Activated CD4-positive, alpha-beta T cell treated with anti-CD3 and anti-CD28 coated beads, Interleukin-2, amount 10 ng/mL, durations not matched to agents 7 days and 5 days (primary cell): ENCODE measurements at regions not wholly inside any gene's neighbourhood (a gene's known extent, or its start where the extent isn't known, plus 50 kb on each side); places are given as distances from the start of the nearest gene placed in this dataset.

Source experiments
- CTCF ChIA-PET: fragments of 350-600 bp; sonication (Branson Sonifier 250); formaldehyde crosslinking; loops from one replicate; lab custom pipeline; 2021; ENCODE audit warnings: antibody characterized with exemption; lab: Charles Lee
- POLR2A ChIA-PET: fragments of 350-600 bp; sonication (Branson Sonifier 250); formaldehyde crosslinking; loops from one replicate; lab custom pipeline; 2021; ENCODE audit warnings: antibody characterized with exemption; lab: Charles Lee
- DNase-seq: peaks from one replicate; pipeline ENCODE4 v3.0.0-alpha.2; 2020
- H3K27ac Mint-ChIP-seq: one replicate; pipeline ENCODE4 v1.8.0; 2021; ENCODE audit warnings: mild to moderate bottlenecking, moderate library complexity, mixed read lengths
- H3K27me3 Mint-ChIP-seq: one replicate; pipeline ENCODE4 v1.8.0; 2021; ENCODE audit warnings: mixed read lengths
- H3K36me3 Mint-ChIP-seq: one replicate; pipeline ENCODE4 v1.8.0; 2021; ENCODE audit warnings: low read depth, mixed read lengths
- H3K4me1 Mint-ChIP-seq: one replicate; pipeline ENCODE4 v1.8.0; 2021; ENCODE audit warnings: mixed read lengths
- H3K4me3 Mint-ChIP-seq: one replicate; pipeline ENCODE4 v1.8.0; 2021; ENCODE audit warnings: mild to moderate bottlenecking, moderate library complexity, mixed read lengths
- H3K9me3 Mint-ChIP-seq: one replicate; pipeline ENCODE4 v1.8.0; 2021; ENCODE audit warnings: mixed read lengths

DNA sequence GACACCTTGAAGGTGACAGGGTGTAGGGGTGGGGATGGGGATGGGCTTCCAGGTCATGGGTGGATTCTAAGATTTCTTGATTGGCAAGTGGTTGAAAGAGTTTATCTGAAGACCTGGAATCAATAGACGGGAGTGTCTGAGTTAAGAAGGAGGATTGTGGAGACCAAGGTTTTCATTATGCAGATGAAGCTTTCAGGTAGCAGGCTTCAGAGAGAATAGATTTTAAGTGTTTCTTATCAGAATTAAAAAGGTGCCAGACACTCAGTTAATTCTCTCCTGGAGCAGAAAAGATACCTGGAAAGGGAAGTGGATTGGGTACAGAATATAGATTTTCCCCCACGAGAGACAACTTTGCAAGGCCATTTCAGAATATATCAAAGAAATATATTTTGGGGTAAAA is 211.7 kb upstream of the PRICKLE1 start:
- Mint-ChIP-seq H3K27me3 (no peaks in the 10 kb centered on the region), H3K36me3 (no peaks in the 10 kb centered on the region), H3K9me3 (no peaks in the 10 kb centered on the region), H3K27ac (no peak overlapping the region), H3K4me3 (no peak overlapping the region), H3K4me1 (no peaks in the 10 kb centered on the region)
- POLR2A ChIA-PET: no interaction called here
- CTCF ChIA-PET: no interaction called here
- DNase-seq: no peak

- Mint-ChIP-seq H3K36me3 (no peaks in the 10 kb centered on the region), H3K4me1 (no peaks in the 10 kb centered on the region), H3K9me3 (no peaks in the 10 kb centered on the region), H3K4me3 (no peak overlapping the region), H3K27me3 (no peaks in the 10 kb centered on the region), H3K27ac (no peak overlapping the region)
- DNase-seq: no peak
- CTCF ChIA-PET: no interaction called here
- POLR2A ChIA-PET: no interaction called here
Observed at GRCh38 chr12:42799966-42800365, 210.4 kb upstream of the PRICKLE1 start.

- H3K9me3 Mint-ChIP-seq: no peaks in the 10 kb centered on the region
- H3K27me3 Mint-ChIP-seq: no peaks in the 10 kb centered on the region
- ChIA-PET POLR2A (no interaction called here), CTCF (no interaction called here)
- no peak for DNase-seq
- no peaks in the 10 kb centered on the region for H3K4me1 Mint-ChIP-seq
- H3K4me3 Mint-ChIP-seq: no peak overlapping the region
- H3K36me3 Mint-ChIP-seq: no peaks in the 10 kb centered on the region
- H3K27ac Mint-ChIP-seq: no peak overlapping the region
Observed at GRCh38 chr12:42798811-42799438, 209.4 kb upstream of the PRICKLE1 start.

DNA sequence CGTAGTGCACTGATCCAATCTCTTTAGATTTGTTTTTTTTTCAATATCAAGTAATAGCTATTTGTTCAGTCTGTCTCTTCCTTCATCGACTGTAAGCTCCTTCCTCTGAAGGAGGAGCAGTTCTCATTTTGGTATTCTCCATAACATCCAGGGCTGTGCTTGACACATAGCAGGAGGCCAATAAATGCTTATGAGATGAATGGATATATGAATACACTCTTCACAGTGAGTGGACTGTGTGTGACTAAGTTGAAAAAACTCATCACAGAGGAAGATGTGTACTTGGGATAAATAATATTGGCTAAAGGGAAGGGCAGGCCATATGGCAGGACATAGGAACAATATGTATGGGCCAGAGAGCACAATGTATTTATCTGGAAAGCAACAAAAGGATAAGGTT is 205.3 kb upstream of the PRICKLE1 start:
- H3K4me3 Mint-ChIP-seq: no peak overlapping the region
- no peaks in the 10 kb centered on the region for H3K9me3 Mint-ChIP-seq
- no peak for DNase-seq
- ChIA-PET POLR2A (no interaction called here), CTCF (no interaction called here)
- no peaks in the 10 kb centered on the region for H3K4me1 Mint-ChIP-seq
- H3K36me3 Mint-ChIP-seq: no peaks in the 10 kb centered on the region
- H3K27me3 Mint-ChIP-seq: no peaks in the 10 kb centered on the region
- no peak overlapping the region for H3K27ac Mint-ChIP-seq

DNA sequence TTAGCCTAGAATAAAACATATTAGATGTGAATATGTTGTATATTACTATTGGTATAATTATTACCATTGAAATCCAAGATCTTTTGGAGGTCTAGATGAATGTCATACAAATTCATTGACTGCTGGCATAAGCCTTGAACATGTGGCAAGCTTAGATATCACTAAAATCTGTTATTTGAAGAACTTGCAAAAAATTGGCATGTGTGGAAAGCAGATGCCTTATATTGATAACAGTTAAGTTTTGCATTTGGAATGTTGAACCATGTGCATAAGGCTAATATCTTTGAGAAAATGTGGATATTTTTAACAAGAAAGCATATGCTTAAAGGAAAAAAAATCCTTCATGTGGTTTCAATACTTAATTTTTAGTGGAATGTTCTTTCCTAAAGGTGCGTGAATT is 203.6 kb upstream of the PRICKLE1 start:
- ChIA-PET POLR2A (no interaction called here), CTCF (no interaction called here)
- no peak overlapping the region for H3K27ac Mint-ChIP-seq
- H3K36me3 Mint-ChIP-seq: no peaks in the 10 kb centered on the region
- no peaks in the 10 kb centered on the region for H3K9me3 Mint-ChIP-seq
- H3K27me3 Mint-ChIP-seq: no peaks in the 10 kb centered on the region
- DNase-seq: no peak
- H3K4me1 Mint-ChIP-seq: no peaks in the 10 kb centered on the region
- no peak overlapping the region for H3K4me3 Mint-ChIP-seq

- no peaks in the 10 kb centered on the region for H3K9me3 Mint-ChIP-seq
- no peak overlapping the region for H3K4me3 Mint-ChIP-seq
- no peaks in the 10 kb centered on the region for H3K4me1 Mint-ChIP-seq
- ChIA-PET CTCF (no interaction called here), POLR2A (no interaction called here)
- no peaks in the 10 kb centered on the region for H3K36me3 Mint-ChIP-seq
- no peaks in the 10 kb centered on the region for H3K27me3 Mint-ChIP-seq
- H3K27ac Mint-ChIP-seq: no peak overlapping the region
- no peak for DNase-seq
Observed at GRCh38 chr12:42792265-42792664, 202.7 kb upstream of the PRICKLE1 start.

GRCh38 chr12:42791399-42791798 is 201.9 kb upstream of the PRICKLE1 start:
- POLR2A ChIA-PET: no interaction called here
- H3K4me3 Mint-ChIP-seq: no peak overlapping the region
- CTCF ChIA-PET: no interaction called here

GRCh38 chr12:42790761-42791151 is 201.2 kb upstream of the PRICKLE1 start:
- ChIA-PET POLR2A (no interaction called here), CTCF (no interaction called here)
- no peaks in the 10 kb centered on the region for H3K36me3 Mint-ChIP-seq
- no peak for DNase-seq
- no peaks in the 10 kb centered on the region for H3K9me3 Mint-ChIP-seq
- no peak overlapping the region for H3K27ac Mint-ChIP-seq
- H3K4me1 Mint-ChIP-seq: no peaks in the 10 kb centered on the region
- no peaks in the 10 kb centered on the region for H3K27me3 Mint-ChIP-seq
- no peak overlapping the region for H3K4me3 Mint-ChIP-seq

More at GRCh38 chr12:42791399-42791798, 201.9 kb upstream of the PRICKLE1 start:
- no peaks in the 10 kb centered on the region for H3K27me3 Mint-ChIP-seq
- H3K27ac Mint-ChIP-seq: no peak overlapping the region
- no peaks in the 10 kb centered on the region for H3K4me1 Mint-ChIP-seq
- H3K9me3 Mint-ChIP-seq: no peaks in the 10 kb centered on the region
- no peaks in the 10 kb centered on the region for H3K36me3 Mint-ChIP-seq
- DNase-seq: no peak

DNA sequence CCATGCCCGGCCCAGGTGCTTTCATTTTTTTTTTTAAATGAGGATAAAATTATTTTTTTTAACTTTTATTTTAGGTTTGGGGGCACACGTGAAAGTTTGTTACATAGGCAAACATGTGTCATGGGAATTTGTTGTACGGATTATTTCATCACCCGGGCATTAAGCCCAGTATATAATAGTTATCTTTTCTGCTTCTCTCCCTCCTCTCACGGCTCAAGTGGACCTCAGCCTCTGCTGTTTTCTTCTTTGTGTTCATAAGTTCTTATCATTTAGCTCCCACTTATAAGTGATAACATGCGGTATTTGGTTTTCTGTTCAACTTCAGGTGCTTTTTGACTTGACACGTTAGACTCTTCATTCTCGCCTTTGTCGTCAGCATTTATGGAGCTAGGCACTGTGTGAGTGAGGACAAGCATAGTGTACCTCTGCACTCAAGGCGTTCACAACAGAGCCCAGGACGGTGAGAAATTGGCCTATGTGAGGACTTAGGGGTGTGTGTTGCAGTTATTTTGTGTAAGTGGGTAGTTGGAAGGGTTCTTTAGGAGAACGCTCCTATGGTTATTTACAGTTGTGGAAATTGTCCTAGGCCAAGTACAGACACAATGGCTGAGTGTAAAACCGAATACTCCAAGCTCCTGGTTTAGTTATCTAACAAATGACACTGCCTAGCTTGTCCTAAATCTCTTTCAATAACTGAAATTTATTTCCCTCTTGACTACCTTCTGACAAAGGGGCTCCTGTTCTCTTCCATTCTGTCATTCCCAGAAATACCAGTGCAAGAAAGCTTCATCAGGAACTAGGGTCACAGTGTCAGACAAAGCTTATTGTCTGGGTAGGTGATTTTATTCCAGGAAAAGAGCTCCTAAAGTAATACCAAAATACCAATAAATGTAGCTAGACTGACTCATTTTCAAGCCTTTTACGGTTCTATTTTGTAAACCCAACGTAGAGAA is 200.5 kb upstream of the PRICKLE1 start:
- H3K36me3 Mint-ChIP-seq: no peaks in the 10 kb centered on the region
- H3K4me1 Mint-ChIP-seq: no peaks in the 10 kb centered on the region
- H3K27ac Mint-ChIP-seq: no peak overlapping the region
- no peak for DNase-seq
- CTCF ChIA-PET: no interaction called here
- no peak overlapping the region for H3K4me3 Mint-ChIP-seq
- H3K27me3 Mint-ChIP-seq: no peaks in the 10 kb centered on the region
- POLR2A ChIA-PET: no interaction called here
- H3K9me3 Mint-ChIP-seq: no peaks in the 10 kb centered on the region

- Mint-ChIP-seq H3K9me3 (no peaks in the 10 kb centered on the region), H3K4me3 (no peak overlapping the region), H3K27ac (no peak overlapping the region), H3K4me1 (no peaks in the 10 kb centered on the region), H3K36me3 (no peaks in the 10 kb centered on the region), H3K27me3 (no peaks in the 10 kb centered on the region)
- POLR2A ChIA-PET: no interaction called here
- no peak for DNase-seq
- CTCF ChIA-PET: interaction anchor here (0.6 kb wide), 2 partner anchors 88 to 96 kb away, joined by 3 read pairs; no protein-coding TSS in a partner anchor
Observed at GRCh38 chr12:42786400-42787148, 197.0 kb upstream of the PRICKLE1 start.

DNA sequence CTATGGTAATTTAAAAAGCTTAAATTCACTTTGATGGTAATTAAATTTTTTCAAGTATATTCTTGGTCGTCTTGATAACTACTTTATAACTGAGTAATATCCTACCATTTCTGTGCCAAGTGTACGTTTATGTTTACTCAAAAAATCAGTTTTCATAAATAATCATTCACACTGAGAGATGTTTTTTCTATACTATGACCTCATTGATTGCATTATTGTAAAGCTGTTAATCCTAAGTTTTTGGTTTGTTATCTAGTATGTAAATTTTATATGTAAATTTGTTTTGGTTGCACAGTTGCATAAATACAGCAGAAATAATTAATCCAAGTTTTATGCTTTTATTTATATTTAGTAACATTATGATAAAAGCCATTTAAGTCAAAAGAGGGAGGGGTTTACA is 196.4 kb upstream of the PRICKLE1 start:
- CTCF ChIA-PET: interaction anchor here (0.6 kb wide), 2 partner anchors 88 to 97 kb away, joined by 3 read pairs; no protein-coding TSS in a partner anchor
- no peaks in the 10 kb centered on the region for H3K4me1 Mint-ChIP-seq
- POLR2A ChIA-PET: no interaction called here
- H3K9me3 Mint-ChIP-seq: no peaks in the 10 kb centered on the region
- no peak overlapping the region for H3K4me3 Mint-ChIP-seq
- DNase-seq: no peak
- H3K36me3 Mint-ChIP-seq: no peaks in the 10 kb centered on the region
- H3K27me3 Mint-ChIP-seq: no peaks in the 10 kb centered on the region
- no peak overlapping the region for H3K27ac Mint-ChIP-seq

- Mint-ChIP-seq H3K4me1 (no peaks in the 10 kb centered on the region), H3K4me3 (no peak overlapping the region), H3K27me3 (no peaks in the 10 kb centered on the region), H3K27ac (no peak overlapping the region), H3K36me3 (no peaks in the 10 kb centered on the region), H3K9me3 (no peaks in the 10 kb centered on the region)
- ChIA-PET CTCF (interaction anchor here (0.5 kb wide), 1 partner anchor 245 kb away, joined by 3 read pairs; no protein-coding TSS in a partner anchor), POLR2A (no interaction called here)
- no peak for DNase-seq
Observed at GRCh38 chr12:42780671-42781070, 191.1 kb upstream of the PRICKLE1 start.
